ENCODE measurements at regions not wholly inside any gene's neighbourhood (a gene's known extent, or its start where the extent isn't known, plus 50 kb on each side); places are given as distances from the start of the nearest gene placed in this dataset.

- Histone ChIP-seq H3K9me1 (replicated peaks; ENCODE audit: control insufficient read depth, extremely low read depth, insufficient read depth, low read length) (no peaks in the 10 kb centered on the region), H3K9me3 (replicated peaks; ENCODE audit: control insufficient read depth, insufficient read depth, low read length) (no peaks in the 10 kb centered on the region), H3K79me2 (ENCODE audit: control insufficient read depth, insufficient read depth, low read length) (no peaks in the 10 kb centered on the region), H3K9ac (replicated peaks; ENCODE audit: extremely low read depth, insufficient read depth, low read length) (no peak overlapping the region), H4K20me1 (replicated peaks; ENCODE audit: control insufficient read depth, extremely low read depth, insufficient read depth, low read length) (no peaks in the 10 kb centered on the region), H2AFZ (ENCODE audit: low read depth, low read length) (peak overlapping the region; percentile 73), H3K27ac (ENCODE audit: insufficient read depth, low read depth, low read length) (no peak overlapping the region), H3K27me3 (ENCODE audit: control insufficient read depth in 2 of 2, insufficient read depth in 2 of 2, low read length in 2 of 2) (no peaks in the 10 kb centered on the region), H3K36me3 (ENCODE audit: control insufficient read depth in 2 of 2, extremely low read depth in 1 of 2, insufficient read depth in 2 of 2, low read length in 2 of 2) (no peaks in the 10 kb centered on the region), H3K4me1 (ENCODE audit: control insufficient read depth, extremely low read depth, insufficient read depth, low read length) (peaks cover 13% of the 10 kb centered on the region), H3K4me3 (replicated peaks in 1 of 3; ENCODE audit: insufficient read depth in 1 of 3, low read depth in 1 of 3, low read length in 3 of 3) (no peak overlapping the region), H3K4me2 (ENCODE audit: insufficient read depth, low read length) (peak overlapping the region; percentile 24)
- FAIRE-seq (peak; percentile 56), DNase-seq (ENCODE audit: low read depth, low spot score) (peak; percentile 45)
- dilution Hi-C loops (cut with MboI; ENCODE audit: extremely low pct_ligation_motif_present, low sequenced_read_pairs) (no loop called here), intact Hi-C loops (cut with micrococcal nuclease) (loop anchor here (2.0 to 5.0 kb wide), 2 partner anchors 22 to 845 kb away; no protein-coding TSS in a partner anchor)
- POLR2A ChIA-PET, result no interaction called here
- CTCF ChIA-PET, result interaction anchor here (0.6 to 2.9 kb wide), 6 partner anchors 11 to 295 kb away, joined by 3 to 10 read pairs (median 4); no protein-coding TSS in a partner anchor
- TF ChIP-seq EZH2 (IDR thresholded peaks at IDR 0.05; ENCODE audit: borderline replicate concordance, low read depth, low read length, severe bottlenecking) (no peak), POLR2A (IDR thresholded peaks at IDR 0.05; ENCODE audit: low read depth, low read length) (no peak), JUN (IDR thresholded peaks at IDR 0.05; ENCODE audit: borderline replicate concordance, insufficient read depth, insufficient read length, low read depth) (no peak), MAX (IDR thresholded peaks at IDR 0.05; ENCODE audit: insufficient read depth, insufficient read length) (no peak), FOS (IDR thresholded peaks at IDR 0.05; ENCODE audit: borderline replicate concordance, insufficient read depth, low read length) (no peak), GATA2 (IDR thresholded peaks at IDR 0.05; ENCODE audit: insufficient read depth, insufficient read length, low read depth, low read length) (no peak), POLR2AphosphoS5 (IDR thresholded peaks at IDR 0.05; ENCODE audit: insufficient read depth, low read depth, low read length) (no peak), MYC (IDR thresholded peaks at IDR 0.05; ENCODE audit: low read depth, low read length) (no peak)
- TF ChIP-seq, protein P1, sequence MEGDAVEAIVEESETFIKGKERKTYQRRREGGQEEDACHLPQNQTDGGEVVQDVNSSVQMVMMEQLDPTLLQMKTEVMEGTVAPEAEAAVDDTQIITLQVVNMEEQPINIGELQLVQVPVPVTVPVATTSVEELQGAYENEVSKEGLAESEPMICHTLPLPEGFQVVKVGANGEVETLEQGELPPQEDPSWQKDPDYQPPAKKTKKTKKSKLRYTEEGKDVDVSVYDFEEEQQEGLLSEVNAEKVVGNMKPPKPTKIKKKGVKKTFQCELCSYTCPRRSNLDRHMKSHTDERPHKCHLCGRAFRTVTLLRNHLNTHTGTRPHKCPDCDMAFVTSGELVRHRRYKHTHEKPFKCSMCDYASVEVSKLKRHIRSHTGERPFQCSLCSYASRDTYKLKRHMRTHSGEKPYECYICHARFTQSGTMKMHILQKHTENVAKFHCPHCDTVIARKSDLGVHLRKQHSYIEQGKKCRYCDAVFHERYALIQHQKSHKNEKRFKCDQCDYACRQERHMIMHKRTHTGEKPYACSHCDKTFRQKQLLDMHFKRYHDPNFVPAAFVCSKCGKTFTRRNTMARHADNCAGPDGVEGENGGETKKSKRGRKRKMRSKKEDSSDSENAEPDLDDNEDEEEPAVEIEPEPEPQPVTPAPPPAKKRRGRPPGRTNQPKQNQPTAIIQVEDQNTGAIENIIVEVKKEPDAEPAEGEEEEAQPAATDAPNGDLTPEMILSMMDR (IDR thresholded peaks at IDR 0.05; ENCODE audit: extremely low read depth in 1 of 2, insufficient read depth in 1 of 2, low read depth in 1 of 2, low read length in 2 of 2), result no peak
- no TSS peak for BruUV-seq (replicated peaks)
Observed at GRCh38 chr1:192512426-192513162, 63.0 kb upstream of the RGS1 start.

All from endothelial cell of umbilical vein (primary cell).